Sigmoid colon (tissue), 3 donors: ENCODE measurements at regions not wholly inside any gene's neighbourhood (a gene's known extent, or its start where the extent isn't known, plus 50 kb on each side); places are given as distances from the start of the nearest gene placed in this dataset.

Experiments used
- POLR2A ChIP-seq, 2 donors: fragments of 450-650 bp; IDR thresholded peaks; one replicate each; pipeline ENCODE4 v1.6.1; 2016; ENCODE audit warnings: antibody characterized with exemption in 2 of 2, mild to moderate bottlenecking in 2 of 2, moderate library complexity in 2 of 2
- TF ChIP-seq, protein P1 (sequence below), 4 experiments: fragments of 450-650 bp in 3 of 4; fragments of 200-600 bp in 1 of 4; IDR thresholded peaks; one replicate each; pipeline ENCODE4 v1.5.1; 2016 to 2019; ENCODE audit warnings: antibody characterized with exemption in 4 of 4, mild to moderate bottlenecking in 3 of 4, moderate library complexity in 2 of 4

DNA sequence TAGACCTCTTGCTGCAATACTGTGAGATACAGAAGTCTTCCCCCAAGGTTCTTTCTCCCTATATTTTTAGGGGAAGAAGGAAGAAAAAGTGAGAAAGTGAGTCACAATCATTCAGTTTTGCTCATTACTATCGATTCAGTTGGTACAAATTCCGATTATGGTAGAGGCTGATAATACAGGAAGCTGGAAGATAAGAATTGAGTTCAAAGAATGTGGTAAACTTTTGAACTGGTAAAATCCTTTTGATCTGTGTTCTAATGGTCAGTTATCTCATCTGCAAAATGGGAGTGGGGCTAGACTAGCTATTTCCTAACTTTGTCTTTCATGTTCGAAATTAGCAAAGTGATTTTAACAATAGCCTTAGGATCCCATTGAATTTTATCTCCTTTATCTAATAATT lies 101.4 kb upstream of the FAT1 start:
- TF ChIP-seq, protein P1, sequence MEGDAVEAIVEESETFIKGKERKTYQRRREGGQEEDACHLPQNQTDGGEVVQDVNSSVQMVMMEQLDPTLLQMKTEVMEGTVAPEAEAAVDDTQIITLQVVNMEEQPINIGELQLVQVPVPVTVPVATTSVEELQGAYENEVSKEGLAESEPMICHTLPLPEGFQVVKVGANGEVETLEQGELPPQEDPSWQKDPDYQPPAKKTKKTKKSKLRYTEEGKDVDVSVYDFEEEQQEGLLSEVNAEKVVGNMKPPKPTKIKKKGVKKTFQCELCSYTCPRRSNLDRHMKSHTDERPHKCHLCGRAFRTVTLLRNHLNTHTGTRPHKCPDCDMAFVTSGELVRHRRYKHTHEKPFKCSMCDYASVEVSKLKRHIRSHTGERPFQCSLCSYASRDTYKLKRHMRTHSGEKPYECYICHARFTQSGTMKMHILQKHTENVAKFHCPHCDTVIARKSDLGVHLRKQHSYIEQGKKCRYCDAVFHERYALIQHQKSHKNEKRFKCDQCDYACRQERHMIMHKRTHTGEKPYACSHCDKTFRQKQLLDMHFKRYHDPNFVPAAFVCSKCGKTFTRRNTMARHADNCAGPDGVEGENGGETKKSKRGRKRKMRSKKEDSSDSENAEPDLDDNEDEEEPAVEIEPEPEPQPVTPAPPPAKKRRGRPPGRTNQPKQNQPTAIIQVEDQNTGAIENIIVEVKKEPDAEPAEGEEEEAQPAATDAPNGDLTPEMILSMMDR (IDR thresholded peaks at IDR 0.05): no peak
- no peak for TF ChIP-seq POLR2A (IDR thresholded peaks at IDR 0.05)
